ENCODE measurements at regions not wholly inside any gene's neighbourhood (a gene's known extent, or its start where the extent isn't known, plus 50 kb on each side); places are given as distances from the start of the nearest gene placed in this dataset.

DNA sequence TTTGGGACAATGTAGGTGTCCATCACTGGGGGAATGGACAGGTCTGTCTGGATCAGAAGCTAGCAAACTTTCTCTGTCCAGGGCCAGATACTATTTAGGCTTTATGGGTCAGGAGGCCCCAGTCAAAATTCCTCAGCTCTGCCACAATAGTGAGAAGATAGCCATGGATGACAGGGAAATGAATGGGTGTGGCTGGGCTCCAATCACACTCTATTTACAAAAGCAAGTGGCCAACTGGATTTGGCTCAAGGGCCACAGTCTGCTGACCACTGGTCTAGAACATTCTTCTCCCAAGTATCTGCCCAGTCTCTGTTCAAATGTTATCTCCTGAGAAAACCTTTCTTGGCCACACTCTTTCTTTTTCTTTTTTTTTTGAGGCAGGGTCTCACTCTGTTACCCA is 339.9 kb downstream of the SOX9 start:
- Histone ChIP-seq H3K79me2 (ENCODE audit: low read length) (peaks cover 99% of the 10 kb centered on the region), H3K9me3 (replicated peaks; ENCODE audit: insufficient read depth, low read length) (no peaks in the 10 kb centered on the region), H3K9me2 (replicated peaks; ENCODE audit: insufficient read depth, low read length) (no peaks in the 10 kb centered on the region), H3K27ac (ENCODE audit: low read length) (no peak overlapping the region), H2AFZ (ENCODE audit: low read length) (no peak overlapping the region), H3K4me2 (ENCODE audit: low read depth, low read length) (no peak overlapping the region), H3K4me3 (ENCODE audit: low read length) (no peak overlapping the region), H4K20me1 (ENCODE audit: insufficient read depth, low read length) (peaks cover 12% of the 10 kb centered on the region), H3K36me3 (replicated peaks; ENCODE audit: insufficient read depth, low read length) (no peaks in the 10 kb centered on the region), H3K27me3 (replicated peaks; ENCODE audit: insufficient read depth, low read length) (no peaks in the 10 kb centered on the region), H3F3A (ENCODE audit: insufficient read depth, low read length) (no peaks in the 10 kb centered on the region), H3K9ac (ENCODE audit: low read length) (no peak overlapping the region), H3K4me1 (ENCODE audit: low read length) (peaks cover 5% of the 10 kb centered on the region)
- DNase-seq, result no peak
- no peak for TF ChIP-seq EZH2 (optimal IDR thresholded peaks at IDR 0.05; ENCODE audit: low read depth, low read length)
- TF ChIP-seq, protein P1, sequence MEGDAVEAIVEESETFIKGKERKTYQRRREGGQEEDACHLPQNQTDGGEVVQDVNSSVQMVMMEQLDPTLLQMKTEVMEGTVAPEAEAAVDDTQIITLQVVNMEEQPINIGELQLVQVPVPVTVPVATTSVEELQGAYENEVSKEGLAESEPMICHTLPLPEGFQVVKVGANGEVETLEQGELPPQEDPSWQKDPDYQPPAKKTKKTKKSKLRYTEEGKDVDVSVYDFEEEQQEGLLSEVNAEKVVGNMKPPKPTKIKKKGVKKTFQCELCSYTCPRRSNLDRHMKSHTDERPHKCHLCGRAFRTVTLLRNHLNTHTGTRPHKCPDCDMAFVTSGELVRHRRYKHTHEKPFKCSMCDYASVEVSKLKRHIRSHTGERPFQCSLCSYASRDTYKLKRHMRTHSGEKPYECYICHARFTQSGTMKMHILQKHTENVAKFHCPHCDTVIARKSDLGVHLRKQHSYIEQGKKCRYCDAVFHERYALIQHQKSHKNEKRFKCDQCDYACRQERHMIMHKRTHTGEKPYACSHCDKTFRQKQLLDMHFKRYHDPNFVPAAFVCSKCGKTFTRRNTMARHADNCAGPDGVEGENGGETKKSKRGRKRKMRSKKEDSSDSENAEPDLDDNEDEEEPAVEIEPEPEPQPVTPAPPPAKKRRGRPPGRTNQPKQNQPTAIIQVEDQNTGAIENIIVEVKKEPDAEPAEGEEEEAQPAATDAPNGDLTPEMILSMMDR (IDR thresholded peaks at IDR 0.05; ENCODE audit: low read length), result no peak
- no peak for TF ChIP-seq EZH2phosphoT487 (IDR thresholded peaks at IDR 0.05; ENCODE audit: low read length)

DNA sequence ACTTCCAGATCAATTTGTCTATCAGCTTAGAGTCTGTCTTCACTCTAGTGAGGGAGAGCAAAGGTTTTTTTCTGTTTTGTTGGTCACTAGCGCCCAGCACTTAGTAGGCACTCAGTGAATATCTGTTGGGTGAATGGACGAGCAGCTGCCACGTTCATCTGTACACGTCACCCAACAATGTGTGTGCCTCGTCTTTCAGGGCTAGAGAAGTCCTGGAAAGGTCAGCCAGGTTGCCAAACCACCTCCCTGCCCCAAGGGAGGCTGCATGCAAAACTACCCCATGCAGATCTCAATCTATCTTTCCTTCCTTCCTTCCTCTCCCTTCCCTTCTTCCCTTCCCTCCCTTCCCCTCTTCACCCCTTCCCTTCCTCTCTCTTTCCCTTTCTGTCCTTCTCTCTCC is 340.9 kb downstream of the SOX9 start:
- no peak overlapping the region for H2AFZ ChIP-seq (ENCODE audit: low read length)
- H3K4me3 ChIP-seq (ENCODE audit: low read length), result no peak overlapping the region
- H3K27ac ChIP-seq (ENCODE audit: low read length), result no peak overlapping the region
- peaks cover 16% of the 10 kb centered on the region for H4K20me1 ChIP-seq (ENCODE audit: insufficient read depth, low read length)
- TF ChIP-seq EZH2 (optimal IDR thresholded peaks at IDR 0.05; ENCODE audit: low read depth, low read length), result no peak
- TF ChIP-seq EZH2phosphoT487 (IDR thresholded peaks at IDR 0.05; ENCODE audit: low read length), result no peak
- TF ChIP-seq, protein P1 (IDR thresholded peaks at IDR 0.05; ENCODE audit: low read length), result no peak
- peaks cover 15% of the 10 kb centered on the region for H3K4me1 ChIP-seq (ENCODE audit: low read length)
- H3F3A ChIP-seq (ENCODE audit: insufficient read depth, low read length), result peaks cover 4% of the 10 kb centered on the region; the same call in 1 of the 2 replicates
- H3K27me3 ChIP-seq (replicated peaks; ENCODE audit: insufficient read depth, low read length), result no peaks in the 10 kb centered on the region
- H3K9me3 ChIP-seq (replicated peaks; ENCODE audit: insufficient read depth, low read length), result no peaks in the 10 kb centered on the region
- no peak overlapping the region for H3K4me2 ChIP-seq (ENCODE audit: low read depth, low read length)
- no peaks in the 10 kb centered on the region for H3K9me2 ChIP-seq (replicated peaks; ENCODE audit: insufficient read depth, low read length)
- H3K79me2 ChIP-seq (ENCODE audit: low read length), result peaks cover 98% of the 10 kb centered on the region
- H3K36me3 ChIP-seq (replicated peaks; ENCODE audit: insufficient read depth, low read length), result no peaks in the 10 kb centered on the region
- H3K9ac ChIP-seq (ENCODE audit: low read length), result no peak overlapping the region
- DNase-seq, result no peak

DNA sequence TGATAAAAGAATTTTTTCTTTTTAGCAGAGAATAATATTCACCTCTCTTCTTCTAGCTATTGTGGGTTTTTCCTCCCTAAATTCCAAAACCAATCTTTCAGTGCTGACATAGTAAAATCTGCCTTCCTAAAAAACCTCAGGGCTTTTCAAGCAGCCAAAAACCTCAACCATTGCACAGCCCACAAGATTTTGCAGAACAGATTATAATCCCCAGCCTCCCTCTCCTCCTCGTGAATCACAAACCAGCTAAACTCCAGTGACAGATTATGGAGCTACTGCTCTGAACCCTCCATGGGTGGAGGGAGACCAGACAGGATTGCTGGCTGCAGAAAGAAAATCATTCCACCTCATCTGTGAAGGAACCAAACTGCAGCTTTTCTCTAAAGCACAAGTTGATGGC is 341.6 kb downstream of the SOX9 start:
- no peaks in the 10 kb centered on the region for H3K9me2 ChIP-seq (replicated peaks; ENCODE audit: insufficient read depth, low read length)
- peaks cover 7% of the 10 kb centered on the region for H3F3A ChIP-seq (ENCODE audit: insufficient read depth, low read length)
- H3K9ac ChIP-seq (ENCODE audit: low read length), result no peak overlapping the region
- H3K4me1 ChIP-seq (ENCODE audit: low read length), result peaks cover 22% of the 10 kb centered on the region
- H3K79me2 ChIP-seq (ENCODE audit: low read length), result peaks cover 98% of the 10 kb centered on the region
- no peaks in the 10 kb centered on the region for H3K27me3 ChIP-seq (replicated peaks; ENCODE audit: insufficient read depth, low read length)
- TF ChIP-seq EZH2phosphoT487 (IDR thresholded peaks at IDR 0.05; ENCODE audit: low read length), result no peak
- no peak for TF ChIP-seq EZH2 (optimal IDR thresholded peaks at IDR 0.05; ENCODE audit: low read depth, low read length)
- TF ChIP-seq, protein P1 (IDR thresholded peaks at IDR 0.05; ENCODE audit: low read length), result no peak
- no peak overlapping the region for H3K4me3 ChIP-seq (ENCODE audit: low read length)
- no peak overlapping the region for H3K27ac ChIP-seq (ENCODE audit: low read length)
- no peak for DNase-seq
- peaks cover 16% of the 10 kb centered on the region for H4K20me1 ChIP-seq (ENCODE audit: insufficient read depth, low read length)
- no peaks in the 10 kb centered on the region for H3K9me3 ChIP-seq (replicated peaks; ENCODE audit: insufficient read depth, low read length)
- no peaks in the 10 kb centered on the region for H3K36me3 ChIP-seq (replicated peaks; ENCODE audit: insufficient read depth, low read length)
- H2AFZ ChIP-seq (ENCODE audit: low read length), result no peak overlapping the region
- no peak overlapping the region for H3K4me2 ChIP-seq (ENCODE audit: low read depth, low read length)
